ENCODE measurements at regions not wholly inside any gene's neighbourhood (a gene's known extent, or its start where the extent isn't known, plus 50 kb on each side); places are given as distances from the start of the nearest gene placed in this dataset.
A peak's percentile ranks its signal among the peaks of the same experiment; 100 is the strongest.

GRCh38 chr12:116497051-116497591 lies 62.1 kb upstream of the MAP1LC3B2 start:
- ATAC-seq (ENCODE audit: low FRiP score): peak; percentile 11
- no peak for DNase-seq (ENCODE audit: low spot score)
- no peak for TF ChIP-seq CTCF (IDR thresholded peaks at IDR 0.05)

- ATAC-seq (ENCODE audit: low FRiP score) (no peak), DNase-seq (ENCODE audit: low spot score) (no peak)
- no peak for TF ChIP-seq CTCF (IDR thresholded peaks at IDR 0.05)
Measured at GRCh38 chr12:116498471-116498870, 60.7 kb upstream of the MAP1LC3B2 start.

DNA sequence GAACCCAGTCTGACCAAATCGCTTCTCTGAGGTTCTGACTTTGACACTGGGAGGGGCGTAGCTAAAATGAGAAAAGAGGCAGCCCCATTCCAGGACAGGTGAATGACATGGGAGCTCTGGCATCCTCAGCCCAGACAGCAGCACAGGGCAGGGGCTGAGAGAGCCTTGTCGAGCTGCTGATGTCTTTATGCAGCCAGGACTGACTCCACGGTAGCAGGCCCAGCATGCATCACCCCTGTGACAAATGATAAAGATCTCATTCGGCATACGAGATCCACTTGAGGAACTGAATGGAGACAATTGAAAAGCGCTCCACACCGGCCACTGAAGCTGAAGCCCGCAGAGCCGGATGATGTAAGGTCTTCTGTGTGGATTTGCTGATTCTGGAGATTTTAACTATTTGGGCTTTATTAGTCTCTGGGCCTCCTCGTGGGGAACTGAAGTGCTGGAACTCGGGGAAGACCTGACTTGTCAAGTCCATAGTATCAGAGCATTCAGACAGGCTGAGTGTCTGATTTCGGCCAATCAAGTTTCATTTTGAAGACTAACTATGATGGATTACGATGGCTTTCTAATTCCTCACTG lies 56.9 kb upstream of the MAP1LC3B2 start:
- DNase-seq (ENCODE audit: low spot score) (no peak), ATAC-seq (ENCODE audit: low FRiP score) (no peak)
- no peak for TF ChIP-seq CTCF (IDR thresholded peaks at IDR 0.05)

DNA sequence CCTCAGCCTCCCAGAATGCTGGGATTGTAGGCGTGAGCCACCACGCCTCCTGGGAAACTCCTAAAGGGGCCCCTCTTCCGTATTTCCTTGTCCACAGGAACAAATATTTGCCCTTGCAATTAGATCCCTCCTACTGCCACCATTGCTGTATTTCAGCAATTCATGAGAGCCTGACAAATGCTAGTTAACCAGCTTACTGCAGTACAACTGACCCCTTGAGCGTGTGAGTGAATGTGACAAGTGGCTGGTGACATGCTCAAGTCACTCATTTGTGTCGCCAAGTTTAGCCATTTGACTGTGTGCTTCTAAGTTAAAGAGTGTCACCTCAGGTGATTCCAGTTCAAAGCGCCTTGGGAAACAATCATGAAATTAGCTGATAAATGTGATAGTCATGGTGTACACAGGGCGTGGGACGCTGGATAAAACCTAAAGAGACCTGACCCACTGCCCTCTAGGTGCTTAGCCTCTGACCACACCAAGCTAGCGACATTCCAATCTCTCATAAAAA lies 56.1 kb upstream of the MAP1LC3B2 start:
- DNase-seq (ENCODE audit: low spot score) (no peak), ATAC-seq (ENCODE audit: low FRiP score) (no peak)
- no peak for TF ChIP-seq CTCF (IDR thresholded peaks at IDR 0.05)

DNA sequence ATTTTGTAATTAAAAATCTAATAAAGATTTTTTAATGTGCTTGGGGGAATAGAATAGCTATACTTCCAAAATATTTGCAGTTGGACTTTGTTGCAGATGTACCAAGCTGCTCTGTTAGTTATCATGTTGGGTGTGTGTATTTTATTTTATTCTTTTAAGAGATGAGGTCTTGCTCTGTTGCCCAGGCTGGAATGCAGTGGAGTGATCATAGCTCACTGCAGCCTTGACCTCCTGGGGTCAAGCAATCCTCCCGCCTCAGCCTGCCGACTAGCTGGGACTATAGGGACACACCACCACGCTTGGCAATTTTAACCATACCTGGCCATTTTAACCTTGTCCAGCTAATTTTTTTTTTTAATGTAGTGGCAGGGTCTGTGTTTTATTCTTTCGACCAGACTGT lies 54.7 kb upstream of the MAP1LC3B2 start:
- ATAC-seq (ENCODE audit: low FRiP score) (no peak), DNase-seq (ENCODE audit: low spot score) (no peak)
- no peak for TF ChIP-seq CTCF (IDR thresholded peaks at IDR 0.05)

- TF ChIP-seq CTCF (IDR thresholded peaks at IDR 0.05): no peak
- ATAC-seq (ENCODE audit: low FRiP score) (peak; percentile 1), DNase-seq (ENCODE audit: low spot score) (no peak)
Measured at GRCh38 chr12:116506697-116507064, 52.5 kb upstream of the MAP1LC3B2 start.

All from omental fat pad (tissue), 3 donors.